ENCODE measurements at regions not wholly inside any gene's neighbourhood (a gene's known extent, or its start where the extent isn't known, plus 50 kb on each side); places are given as distances from the start of the nearest gene placed in this dataset.

DNA sequence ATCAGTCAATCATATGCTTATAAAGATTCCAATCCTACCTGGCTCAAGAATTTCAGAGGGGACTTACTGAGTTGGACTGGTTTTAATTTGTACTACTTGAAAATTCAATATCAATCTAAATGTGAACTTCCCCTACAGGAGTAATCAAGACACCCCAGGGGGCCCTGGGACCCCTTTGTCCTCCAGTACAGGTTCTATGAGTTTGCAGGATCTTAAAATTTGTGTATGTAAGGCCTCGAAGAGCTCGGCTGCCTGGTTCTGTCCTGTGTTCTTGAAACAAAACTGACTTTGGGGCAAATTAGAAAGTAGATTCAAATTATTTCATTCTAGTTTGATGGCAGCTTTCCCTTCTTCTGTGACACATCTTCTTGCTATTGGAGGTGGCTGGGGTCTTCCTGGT is 261.3 kb downstream of the KCNRG start:
- Histone ChIP-seq H3K36me3 (no peaks in the 10 kb centered on the region), H3K4me1 (no peaks in the 10 kb centered on the region), H3K4me3 (no peak overlapping the region), H3K27ac (no peak overlapping the region), H3K9me3 (peaks cover 0 to 16% (median 0%) of the 10 kb centered on the region in 11 donors), H3K27me3 (no peaks in the 10 kb centered on the region)
- ATAC-seq (no peak), DNase-seq (no peak)
- WGBS, 2 donors: 96 to 98% methylated on average over 2 of the region's 2 CpGs
- no peak for TF ChIP-seq CTCF (IDR thresholded peaks at IDR 0.05)
- intact Hi-C loops (cut with DNase I): no loop called here

- no peaks in the 10 kb centered on the region for H3K27me3 ChIP-seq
- intact Hi-C loops (cut with DNase I): no loop called here
- DNase-seq: no peak
- no peak for TF ChIP-seq CTCF (IDR thresholded peaks at IDR 0.05)
- H3K9me3 ChIP-seq: peaks cover 0 to 22% (median 2%) of the 10 kb centered on the region in 11 donors
- ATAC-seq: no peak
- H3K36me3 ChIP-seq: no peaks in the 10 kb centered on the region
- WGBS, 2 donors: 90 to 93% methylated on average over 6 of the region's 6 CpGs
- no peaks in the 10 kb centered on the region for H3K4me1 ChIP-seq
- H3K4me3 ChIP-seq: no peak overlapping the region
- H3K27ac ChIP-seq: no peak overlapping the region
These were observed 261.9 kb downstream of the KCNRG start for GRCh38 chr13:50277127-50277526.

DNA sequence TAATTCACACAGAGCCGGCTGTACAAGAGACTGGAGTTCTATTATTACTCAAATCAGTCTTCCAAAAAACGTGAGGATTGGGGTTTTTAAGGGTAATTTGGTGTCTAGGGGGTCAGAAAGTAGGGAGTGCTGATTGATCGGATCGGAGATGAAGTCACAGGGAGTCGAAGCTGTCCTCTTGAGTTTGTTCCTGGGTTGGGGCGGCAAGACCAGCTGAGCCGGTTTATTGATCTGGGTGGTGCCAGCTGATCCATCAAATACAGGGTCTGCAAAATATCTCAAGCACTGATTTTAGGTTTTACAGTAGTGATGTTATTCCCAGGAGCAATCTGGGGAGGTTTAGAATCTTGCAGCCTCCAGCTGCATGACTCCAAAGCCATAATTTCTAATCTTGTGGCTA is 262.7 kb downstream of the KCNRG start:
- Histone ChIP-seq H3K4me3 (no peak overlapping the region), H3K9me3 (peaks cover 0 to 26% (median 3%) of the 10 kb centered on the region in 11 donors), H3K27me3 (no peaks in the 10 kb centered on the region), H3K27ac (no peak overlapping the region), H3K36me3 (no peaks in the 10 kb centered on the region), H3K4me1 (no peaks in the 10 kb centered on the region)
- intact Hi-C loops (cut with DNase I): no loop called here
- ATAC-seq (no peak), DNase-seq (no peak)
- 90 to 93% methylated on average over 7 of the region's 7 CpGs for WGBS, 2 donors
- no peak for TF ChIP-seq CTCF (IDR thresholded peaks at IDR 0.05)

DNA sequence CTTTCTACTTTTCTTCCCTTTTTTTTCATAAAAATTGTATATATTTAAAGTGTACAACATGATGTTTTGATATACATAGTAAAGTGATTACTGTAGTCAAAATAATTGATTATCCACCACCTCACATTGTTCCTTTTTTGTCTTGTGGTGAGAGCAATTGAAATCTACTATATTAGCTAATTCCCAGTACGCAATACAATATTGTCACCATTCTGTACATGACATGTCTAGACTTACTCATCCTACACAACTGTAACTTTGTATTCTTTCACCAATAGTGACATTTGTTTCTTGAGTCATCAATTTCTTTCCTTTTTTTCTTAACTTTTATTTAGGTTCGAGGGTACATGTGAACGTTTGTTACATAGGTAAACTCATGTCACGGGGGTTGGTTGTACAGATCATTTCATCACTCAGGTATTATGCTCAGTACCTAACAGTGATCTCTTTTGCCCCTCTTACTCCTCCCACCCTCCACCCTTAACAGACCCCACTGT is 265.2 kb downstream of the KCNRG start:
- WGBS, 2 donors: 94 to 95% methylated on average over 4 of the region's 4 CpGs
- intact Hi-C loops (cut with DNase I): no loop called here
- Histone ChIP-seq H3K9me3 (peaks cover 0 to 26% (median 3%) of the 10 kb centered on the region in 11 donors), H3K4me3 (no peak overlapping the region), H3K27me3 (no peaks in the 10 kb centered on the region), H3K27ac (no peak overlapping the region), H3K36me3 (no peaks in the 10 kb centered on the region), H3K4me1 (peaks cover 0 to 22% (median 0%) of the 10 kb centered on the region in 9 donors)
- no peak for TF ChIP-seq CTCF (IDR thresholded peaks at IDR 0.05)
- DNase-seq (no peak), ATAC-seq (no peak)
